Ecto neural progenitor cell (in vitro differentiated cells): ENCODE measurements at regions not wholly inside any gene's neighbourhood (a gene's known extent, or its start where the extent isn't known, plus 50 kb on each side); places are given as distances from the start of the nearest gene placed in this dataset.
"Not testable (repeated sequence)": the region's sequence is repeated elsewhere in the genome, so short reads cannot be mapped to it uniquely, and the experiment has no call there.

Source experiments
- DNase-seq: peaks from one replicate; pipeline ENCODE4 v3.0.0-alpha.2; 2018; ENCODE audit warnings: low spot score

- DNase-seq, result no peak
Measured at GRCh38 chr5:60444661-60445360, 255.2 kb downstream of the DEPDC1B start.

- no peak for DNase-seq
Measured at GRCh38 chr5:60439552-60439951, 260.4 kb downstream of the DEPDC1B start.

- DNase-seq, result no peak
Measured at GRCh38 chr5:60437308-60437707, 262.7 kb downstream of the DEPDC1B start.

DNA sequence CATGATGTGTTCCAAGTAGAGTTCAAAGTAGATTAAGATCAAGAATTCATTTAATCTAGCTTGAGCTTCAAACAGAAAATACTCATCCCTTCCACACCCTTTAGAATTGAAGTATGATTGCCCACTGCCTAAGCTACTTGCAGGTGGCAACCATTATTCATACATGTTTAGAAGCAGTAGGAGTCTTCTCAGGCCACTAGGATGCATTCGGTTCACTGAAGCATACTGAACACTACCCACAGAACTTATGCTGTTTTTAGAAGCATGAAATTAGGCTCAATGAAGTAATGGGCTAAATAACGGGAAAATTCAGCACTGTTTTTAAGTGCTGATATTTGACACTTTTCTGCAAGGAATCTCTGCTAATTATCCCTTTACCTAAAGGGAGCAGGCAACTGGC is 263.4 kb downstream of the DEPDC1B start:
- no peak for DNase-seq

- no peak for DNase-seq
Measured at GRCh38 chr5:60435808-60436207, 264.2 kb downstream of the DEPDC1B start.

DNA sequence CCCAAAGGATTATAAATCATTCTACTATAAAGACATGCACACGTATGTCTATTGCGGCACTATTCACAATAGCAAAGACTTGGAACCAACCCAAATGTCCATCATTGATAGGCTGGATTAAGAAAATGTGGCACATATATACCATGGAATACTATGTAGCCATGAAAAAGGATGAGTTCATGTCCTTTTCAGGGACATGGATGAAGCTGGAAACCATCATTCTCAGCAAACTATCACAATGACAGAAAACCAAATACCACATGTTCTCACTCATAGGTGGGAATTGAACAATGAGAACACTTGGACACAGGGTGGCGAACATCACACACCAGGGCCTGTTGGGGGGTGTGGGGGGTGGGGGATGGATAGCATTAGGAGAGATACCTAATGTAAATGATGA is 273.8 kb downstream of the DEPDC1B start:
- DNase-seq, result not testable (repeated sequence)

DNA sequence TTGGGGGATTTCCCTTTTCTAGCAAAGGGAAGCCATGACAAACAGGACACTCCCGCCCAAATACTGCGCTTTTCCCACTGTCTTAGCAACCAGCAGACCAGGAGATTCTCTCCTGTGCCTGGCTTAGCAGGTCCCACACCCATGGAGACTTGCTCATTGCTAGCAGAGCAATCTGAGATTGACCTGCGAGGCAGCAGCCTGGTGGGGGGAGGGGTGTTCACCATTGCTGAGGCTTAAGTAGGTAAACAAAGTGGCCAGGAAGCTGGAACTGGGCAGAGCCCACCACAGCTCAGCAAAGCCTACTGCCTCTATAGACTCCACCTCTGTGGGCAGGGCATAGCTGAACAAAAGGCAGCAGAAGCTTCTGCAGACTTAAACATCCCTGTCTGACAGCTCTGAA is 279.2 kb downstream of the DEPDC1B start:
- not testable (repeated sequence) for DNase-seq

DNA sequence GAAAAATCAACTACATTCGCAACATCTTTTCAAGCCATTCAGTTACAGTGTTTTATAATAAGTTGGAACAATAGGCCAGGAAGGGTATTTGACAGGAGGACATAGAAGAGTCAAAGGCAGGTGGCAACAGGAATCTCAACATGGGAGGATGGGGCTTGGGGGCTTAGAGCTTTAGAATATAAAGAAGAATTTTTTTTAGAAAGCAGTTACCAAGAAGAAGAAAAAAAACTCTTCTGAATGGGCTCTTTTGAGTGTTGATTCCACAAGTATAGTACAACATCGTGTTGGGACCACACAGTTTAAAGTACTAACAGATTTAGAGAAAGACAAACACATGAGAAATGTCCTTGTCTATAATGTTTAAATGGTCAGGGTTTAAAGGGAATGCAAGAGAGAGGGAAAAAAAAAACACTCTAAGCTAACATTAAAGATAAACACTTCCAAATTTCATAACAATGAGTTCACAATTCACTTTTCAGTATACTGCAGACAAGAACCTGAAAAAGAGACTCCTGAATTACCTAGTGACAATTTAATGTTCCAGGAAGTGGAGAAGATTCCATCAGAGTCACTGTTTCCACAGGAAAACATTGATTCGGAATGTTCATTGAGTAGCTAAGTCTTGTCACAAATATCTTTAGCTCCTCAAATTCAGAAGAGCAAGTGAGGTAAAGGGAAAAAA is 282.3 kb downstream of the DEPDC1B start:
- no peak for DNase-seq

DNA sequence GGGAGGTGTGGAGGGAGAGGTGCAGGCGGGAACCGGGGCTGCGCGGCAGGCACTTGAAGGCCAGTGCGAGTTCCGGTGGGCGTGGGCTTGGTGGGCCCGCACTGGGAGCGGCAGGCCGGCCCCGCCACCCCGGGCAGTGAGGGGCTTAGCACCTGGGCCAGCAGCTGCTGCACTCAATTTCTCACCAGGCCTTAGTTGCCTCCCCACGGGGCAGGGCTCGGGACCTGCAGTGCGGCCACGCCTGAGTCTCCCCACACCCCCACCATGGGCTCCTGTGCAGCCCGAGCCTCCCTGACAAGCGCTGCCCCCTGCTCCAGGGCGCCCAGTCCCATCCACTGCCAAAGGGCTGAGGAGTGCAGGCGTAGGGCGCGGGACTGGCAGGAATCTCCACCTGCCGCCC is 284.5 kb downstream of the DEPDC1B start:
- no peak for DNase-seq

- no peak for DNase-seq
Measured at GRCh38 chr5:60410427-60410826, 289.5 kb downstream of the DEPDC1B start.

DNA sequence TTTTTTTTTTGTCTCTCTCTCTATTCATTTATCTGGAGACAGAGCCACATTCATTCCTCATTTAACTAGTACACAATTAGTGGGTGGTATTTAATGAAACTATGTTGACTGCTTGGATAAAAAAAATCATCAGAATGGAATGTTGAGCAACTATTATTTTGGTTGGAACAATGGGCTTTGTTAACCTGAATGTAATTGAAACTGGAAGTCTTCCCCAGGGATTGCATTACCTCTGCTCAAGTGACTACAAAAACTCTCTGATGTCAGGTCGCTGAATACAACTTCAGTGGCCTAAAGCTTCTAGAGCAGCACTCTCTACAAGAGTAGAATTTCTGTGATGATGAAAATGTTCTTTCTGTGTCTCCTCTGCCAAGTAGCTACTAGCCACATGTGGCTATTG is 295.8 kb downstream of the DEPDC1B start:
- no peak for DNase-seq

- DNase-seq, result no peak
Measured at GRCh38 chr5:60403343-60404006, 296.5 kb downstream of the DEPDC1B start.

DNA sequence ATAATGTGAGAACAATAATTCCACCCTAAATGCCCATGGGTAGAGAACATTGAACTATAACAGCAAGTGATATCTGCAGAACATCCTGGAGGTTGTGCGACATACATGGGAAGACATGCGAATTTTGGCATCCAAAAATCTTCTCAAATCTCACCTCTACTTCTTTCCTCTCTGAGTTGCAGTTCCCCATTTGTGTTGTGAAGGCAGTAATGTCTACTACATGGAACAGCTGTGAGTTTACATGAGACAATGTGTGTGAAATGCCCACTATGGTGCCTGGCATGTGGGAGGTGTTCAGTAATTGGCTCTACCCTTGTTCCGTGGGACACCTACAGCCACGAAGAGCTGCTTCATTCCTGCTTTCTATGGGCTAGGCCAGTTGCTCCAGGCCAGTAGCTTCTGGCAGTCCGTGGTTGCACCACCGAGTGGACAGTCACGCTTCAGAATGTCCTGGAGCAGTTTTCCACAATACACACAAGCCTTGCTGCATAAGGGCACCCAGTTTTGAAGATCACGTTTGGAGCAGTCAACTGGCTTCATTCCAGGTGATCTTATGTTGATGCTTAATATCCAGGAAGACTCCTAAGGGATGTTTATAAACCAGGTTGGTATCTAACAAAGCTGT is 297.7 kb downstream of the DEPDC1B start:
- no peak for DNase-seq

DNA sequence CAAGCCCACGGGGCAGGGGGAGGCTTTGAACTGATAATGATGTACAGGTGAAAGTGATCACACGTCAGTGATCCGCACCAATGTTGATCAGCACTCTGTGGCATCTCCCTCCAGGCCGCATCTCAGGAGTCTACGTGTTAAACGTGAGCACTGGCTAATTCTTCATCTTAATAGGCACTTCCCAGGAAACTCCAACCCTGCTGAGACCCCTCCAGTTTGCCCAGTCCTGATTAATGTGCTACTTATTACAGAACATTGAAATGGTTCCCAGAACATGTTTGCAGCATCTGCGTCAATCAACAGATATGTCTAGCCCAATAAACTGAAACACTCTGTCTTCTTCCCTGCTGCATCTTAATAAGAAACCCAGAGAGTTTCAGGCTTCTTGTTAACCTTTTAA is 298.4 kb downstream of the DEPDC1B start:
- DNase-seq, result no peak

DNA sequence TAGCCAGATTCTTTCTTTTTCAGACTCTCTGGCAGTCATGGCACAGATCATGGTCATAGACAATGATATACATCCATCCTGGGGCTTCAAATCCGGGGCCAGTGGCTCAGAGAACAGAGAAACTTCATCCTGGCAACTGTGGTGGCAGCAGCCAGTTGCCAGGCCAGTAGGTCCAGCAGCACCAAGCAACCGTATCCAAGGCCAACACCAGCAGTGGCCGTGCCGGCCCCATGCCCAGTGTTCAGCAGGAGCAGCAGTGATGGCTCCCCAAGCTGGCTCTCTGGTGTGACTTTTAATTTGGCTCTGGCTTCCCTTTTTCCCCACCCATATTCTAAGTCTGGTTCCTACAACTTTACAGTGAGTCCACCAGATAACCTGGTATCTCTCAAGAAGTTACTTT is 300.5 kb downstream of the DEPDC1B start:
- no peak for DNase-seq

DNA sequence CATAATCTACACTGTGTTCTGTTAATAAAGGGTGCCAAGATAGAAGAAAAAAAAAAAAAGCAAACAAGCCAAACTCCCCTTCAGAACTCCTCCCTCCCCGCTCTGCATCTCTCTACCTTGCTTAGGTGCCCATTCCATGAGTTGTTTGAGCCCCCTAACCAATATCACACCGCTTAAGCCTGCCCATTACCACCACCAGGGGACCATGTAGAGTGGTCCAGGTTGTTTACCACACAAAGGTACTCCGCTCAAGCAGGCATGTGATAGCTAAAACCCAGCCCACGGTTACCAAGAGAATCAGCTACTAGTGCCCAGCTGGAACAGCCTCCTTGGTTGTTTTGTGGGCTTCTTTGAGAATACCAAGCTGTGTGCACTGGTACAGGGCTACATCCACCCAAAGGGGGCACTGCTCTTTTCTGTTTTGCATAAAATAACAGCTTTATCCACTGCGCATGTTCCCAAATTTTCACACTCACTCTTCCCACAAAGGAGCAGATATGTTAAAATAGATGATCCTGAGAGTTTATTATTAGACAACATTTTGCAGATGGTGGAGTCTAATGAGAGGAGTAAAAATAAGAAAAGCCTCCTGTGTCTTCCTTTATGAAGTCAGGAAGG is 304.1 kb downstream of the DEPDC1B start:
- no peak for DNase-seq

DNA sequence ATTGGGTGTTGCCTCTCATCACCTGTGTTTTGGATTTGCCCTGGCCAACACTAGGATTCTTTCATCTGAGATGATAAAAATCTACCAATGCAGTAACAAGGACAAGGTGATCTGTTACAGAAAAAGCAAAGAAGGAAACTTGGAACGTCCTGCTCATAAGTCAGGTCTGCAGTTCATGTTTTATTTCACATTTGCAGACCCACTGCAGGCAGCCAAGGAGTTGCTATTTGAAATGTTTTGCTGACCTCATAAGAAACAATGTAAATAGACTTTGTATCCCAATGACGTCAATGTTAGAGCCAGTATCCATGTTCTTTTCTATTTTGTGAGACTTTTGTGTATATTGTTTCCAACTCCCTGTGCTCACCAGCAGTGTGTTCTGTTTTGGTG is 312.9 kb downstream of the DEPDC1B start:
- DNase-seq, result no peak

GRCh38 chr5:60386436-60387050 is 313.4 kb downstream of the DEPDC1B start:
- no peak for DNase-seq

- DNase-seq, result no peak
Measured at GRCh38 chr5:60382716-60383115, 317.2 kb downstream of the DEPDC1B start.

GRCh38 chr5:60379907-60380306 is 320.1 kb downstream of the DEPDC1B start:
- DNase-seq, result no peak

- DNase-seq, result no peak
Measured at GRCh38 chr5:60377826-60378225, 322.1 kb downstream of the DEPDC1B start.

DNA sequence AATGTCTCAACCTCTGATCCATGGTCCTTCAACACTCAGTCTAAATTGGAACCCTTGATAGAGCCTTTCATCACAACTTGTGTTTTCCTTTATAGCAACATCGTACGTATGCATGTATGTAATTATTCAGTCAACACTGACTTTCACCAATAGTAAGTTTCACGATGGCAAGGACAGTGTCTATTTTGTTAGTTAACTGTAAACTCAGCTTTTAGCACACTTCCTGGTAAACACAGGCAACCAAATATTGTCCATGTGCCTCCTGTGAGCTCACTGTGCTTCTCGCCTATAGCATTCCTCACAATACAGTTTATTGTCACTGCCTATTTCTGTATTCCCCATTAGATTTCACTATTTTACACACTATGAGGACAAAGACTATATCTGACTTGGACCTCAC is 323.1 kb downstream of the DEPDC1B start:
- DNase-seq, result no peak
